IMR-90 (cell line): ENCODE measurements at regions not wholly inside any gene's neighbourhood (a gene's known extent, or its start where the extent isn't known, plus 50 kb on each side); places are given as distances from the start of the nearest gene placed in this dataset.

Experiments used
- CHD1 ChIP-seq: IDR thresholded peaks from 2 replicates; pipeline ENCODE4 v1.6.1; 2012; ENCODE audit warnings: low read depth, low read length, improper control_type of control experiment
- CTCF ChIP-seq: conservative IDR thresholded peaks from 2 replicates; pipeline ENCODE4 v1.5.1; 2012; ENCODE audit warnings: mild to moderate bottlenecking, low read depth, low read length, improper control_type of control experiment
- ELK1 ChIP-seq: fragments of 150-350 bp; IDR thresholded peaks from 2 replicates; pipeline ENCODE4 v1.6.1; 2016; ENCODE audit warnings: low read depth, mild to moderate bottlenecking, low read length, moderate library complexity, borderline replicate concordance
- NFE2L2 ChIP-seq: fragments of 150-350 bp; IDR thresholded peaks from 2 replicates; pipeline ENCODE4 v1.6.1; 2016; ENCODE audit warnings: low read depth, mild to moderate bottlenecking, low read length
- POLR2A ChIP-seq: IDR thresholded peaks from 2 replicates; pipeline ENCODE4 v1.6.1; 2012; ENCODE audit warnings: mild to moderate bottlenecking, low read depth, low read length
- USF2 ChIP-seq: fragments of 150-350 bp; IDR thresholded peaks from 2 replicates; pipeline ENCODE4 v1.6.1; 2017; ENCODE audit warnings: mild to moderate bottlenecking, antibody characterized with exemption, low read length, low read depth

DNA sequence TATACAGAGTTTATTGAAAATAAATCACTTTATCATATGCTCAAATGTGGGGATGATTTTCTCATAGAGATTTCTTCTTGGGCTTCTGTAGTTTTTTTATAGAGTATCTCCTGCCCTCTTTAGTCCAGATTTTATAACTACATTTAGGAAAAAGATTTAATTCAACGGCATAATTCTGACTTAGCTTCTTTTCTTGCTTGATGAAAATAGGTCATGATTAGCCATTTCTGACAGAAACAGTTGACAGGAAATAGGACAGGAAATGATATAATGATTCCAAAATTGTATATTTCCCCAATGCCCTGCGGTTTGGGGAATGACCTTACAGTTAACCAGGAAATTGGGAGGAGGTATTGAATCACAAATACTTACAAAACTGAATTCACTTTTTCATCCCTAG, 1531.9 kb upstream of the ACVR2A start:
- TF ChIP-seq CTCF, result peak; percentile 50
- no peak for TF ChIP-seq POLR2A
- no peak for TF ChIP-seq NFE2L2
- TF ChIP-seq CHD1, result no peak
- TF ChIP-seq USF2, result no peak
- no peak for TF ChIP-seq ELK1
